ENCODE measurements at regions not wholly inside any gene's neighbourhood (a gene's known extent, or its start where the extent isn't known, plus 50 kb on each side); places are given as distances from the start of the nearest gene placed in this dataset.

DNA sequence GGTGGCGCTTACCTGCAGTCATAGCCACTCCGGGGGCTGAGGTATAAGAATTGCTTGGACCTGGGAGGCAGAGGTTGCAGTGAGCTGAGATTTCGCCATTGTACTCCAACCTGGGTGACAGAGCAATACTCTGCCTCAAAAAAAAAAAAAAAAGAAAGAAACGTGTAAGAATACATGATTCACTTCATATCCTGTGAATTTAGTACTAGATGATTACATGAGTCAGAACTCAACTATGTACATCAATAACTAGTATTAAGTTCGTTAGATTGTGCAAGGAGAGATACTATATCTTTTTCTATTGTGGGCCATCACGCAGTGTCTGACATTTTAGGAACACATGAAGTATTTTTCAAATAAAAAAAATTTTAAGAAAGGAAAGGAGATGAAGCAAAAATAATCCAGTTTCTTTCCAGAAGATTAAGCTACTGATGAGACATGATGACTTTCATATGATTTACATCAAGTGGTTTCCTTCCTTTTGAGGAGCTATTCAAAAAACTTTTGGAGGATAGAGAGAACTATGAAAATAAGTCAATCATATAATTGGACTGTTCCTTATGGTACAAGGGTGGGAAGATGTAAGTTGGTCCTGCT is 64.7 kb upstream of the EXOC1L start:
- DNase-seq (ENCODE audit: low spot score), result no peak

DNA sequence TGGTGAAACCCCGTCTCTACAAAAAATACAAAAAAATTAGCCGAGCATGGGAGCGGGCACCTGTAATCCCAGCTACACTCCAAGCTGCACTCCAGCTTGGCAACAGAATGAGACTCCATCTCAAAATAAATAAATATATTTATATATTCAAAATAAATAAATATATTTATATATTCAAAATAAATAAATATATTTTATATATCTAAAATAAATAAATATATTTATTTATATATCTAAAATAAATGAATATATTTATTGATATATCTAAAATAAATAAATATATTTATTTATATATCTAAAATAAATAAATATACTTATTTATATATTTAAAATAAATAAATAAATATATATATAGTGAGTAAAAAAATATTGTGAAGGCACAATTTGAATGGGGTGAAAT is 63.4 kb upstream of the EXOC1L start:
- no peak for DNase-seq (ENCODE audit: low spot score)

DNA sequence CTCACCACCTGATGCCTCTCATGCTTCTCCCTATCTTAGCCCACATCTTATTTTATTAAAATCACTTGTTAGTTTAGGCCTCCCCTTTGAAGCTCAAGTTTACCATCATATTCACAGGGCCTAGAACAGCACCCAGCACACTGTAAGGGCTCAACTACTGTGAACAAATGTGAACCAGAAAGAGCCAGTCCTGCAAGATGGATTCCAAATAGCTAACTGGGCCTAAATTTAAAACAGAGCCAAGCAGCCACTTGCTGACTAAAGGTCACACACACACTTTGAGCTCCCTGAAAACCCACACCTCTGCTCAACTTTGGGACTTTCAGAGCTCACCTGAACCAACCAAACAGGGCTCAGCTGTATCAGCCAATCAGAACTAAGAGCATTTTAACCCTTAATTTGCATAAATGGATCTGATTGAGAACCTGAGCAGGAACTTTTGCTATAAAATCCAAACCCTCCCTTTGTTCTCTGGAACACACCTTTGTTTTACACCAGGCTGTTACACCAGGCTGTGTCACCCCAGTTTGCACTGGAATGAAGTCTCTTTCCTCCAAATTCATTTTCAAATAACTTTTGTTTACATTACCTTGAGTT is 62.1 kb upstream of the EXOC1L start:
- no peak for DNase-seq (ENCODE audit: low spot score)

- no peak for DNase-seq (ENCODE audit: low spot score)
Measured at GRCh38 chr4:55758066-55758465, 61.5 kb upstream of the EXOC1L start.

- DNase-seq (ENCODE audit: low spot score), result no peak
Measured at GRCh38 chr4:55758570-55758969, 61.0 kb upstream of the EXOC1L start.

DNA sequence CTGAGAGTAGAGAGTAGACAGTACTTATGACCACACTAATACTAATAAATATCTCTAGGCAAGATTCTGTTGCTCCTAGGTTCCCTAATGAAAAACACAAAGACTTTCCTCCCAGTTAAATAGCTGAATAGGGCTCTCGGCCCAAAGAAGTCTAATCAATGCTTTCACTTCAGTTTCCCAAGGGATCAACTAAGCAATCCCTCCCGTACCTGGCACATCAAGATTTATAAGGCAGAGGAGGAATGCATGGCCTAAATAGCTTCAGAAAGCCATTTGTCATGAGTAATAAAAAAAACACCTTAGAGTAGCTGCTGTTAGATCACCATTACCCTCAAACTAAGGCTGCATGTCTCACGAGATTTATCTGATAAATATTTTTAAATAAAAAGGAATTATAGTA is 56.8 kb upstream of the EXOC1L start:
- DNase-seq (ENCODE audit: low spot score), result no peak

- no peak for DNase-seq (ENCODE audit: low spot score)
Measured at GRCh38 chr4:55763996-55764395, 55.6 kb upstream of the EXOC1L start.

GRCh38 chr4:55765070-55765469 is 54.5 kb upstream of the EXOC1L start:
- DNase-seq (ENCODE audit: low spot score), result no peak

GRCh38 chr4:55768291-55768690 is 51.3 kb upstream of the EXOC1L start:
- peak; percentile 69 for DNase-seq (ENCODE audit: low spot score)

Measured in AG20443 (cell line).